NCI-H82 treated with DMSO at 0.1 percent for 48 hours (cell line): ENCODE measurements at regions not wholly inside any gene's neighbourhood (a gene's known extent, or its start where the extent isn't known, plus 50 kb on each side); places are given as distances from the start of the nearest gene placed in this dataset.

Experiments
- DNase-seq: peaks from one replicate; lab custom pipeline; 2025; ENCODE audit not compliant: unreplicated experiment; lab: John Stamatoyannopoulos, UW

- no peak for DNase-seq
Measured at GRCh38 chr7:84502239-84502638, 307.6 kb upstream of the SEMA3A start.

- peak; percentile 18 for DNase-seq
Measured at GRCh38 chr7:84497873-84498272, 303.3 kb upstream of the SEMA3A start.

GRCh38 chr7:84495128-84495527 is 300.5 kb upstream of the SEMA3A start:
- DNase-seq, result no peak

- peak; percentile 48 for DNase-seq
Measured at GRCh38 chr7:84492098-84493034, 297.8 kb upstream of the SEMA3A start.

GRCh38 chr7:84490661-84491060 is 296.1 kb upstream of the SEMA3A start:
- DNase-seq, result no peak

- no peak for DNase-seq
Measured at GRCh38 chr7:84484502-84485079, 290.0 kb upstream of the SEMA3A start.

GRCh38 chr7:84482476-84482875 is 287.9 kb upstream of the SEMA3A start:
- no peak for DNase-seq

- no peak for DNase-seq
Measured at GRCh38 chr7:84479059-84479458, 284.5 kb upstream of the SEMA3A start.

GRCh38 chr7:84477786-84478478 is 283.3 kb upstream of the SEMA3A start:
- no peak for DNase-seq

GRCh38 chr7:84474436-84474835 is 279.8 kb upstream of the SEMA3A start:
- no peak for DNase-seq

GRCh38 chr7:84471576-84471975 is 277.0 kb upstream of the SEMA3A start:
- DNase-seq, result no peak

- no peak for DNase-seq
Measured at GRCh38 chr7:84469034-84469433, 274.4 kb upstream of the SEMA3A start.

GRCh38 chr7:84462259-84462658 is 267.7 kb upstream of the SEMA3A start:
- no peak for DNase-seq

- no peak for DNase-seq
Measured at GRCh38 chr7:84461093-84461492, 266.5 kb upstream of the SEMA3A start.

- no peak for DNase-seq
Measured at GRCh38 chr7:84455788-84456187, 261.2 kb upstream of the SEMA3A start.

GRCh38 chr7:84454174-84454959 is 259.8 kb upstream of the SEMA3A start:
- DNase-seq, result no peak

- no peak for DNase-seq
Measured at GRCh38 chr7:84452618-84453017, 258.0 kb upstream of the SEMA3A start.

- no peak for DNase-seq
Measured at GRCh38 chr7:84450772-84451171, 256.2 kb upstream of the SEMA3A start.

GRCh38 chr7:84447636-84448293 is 253.2 kb upstream of the SEMA3A start:
- no peak for DNase-seq

GRCh38 chr7:84446991-84447480 is 252.4 kb upstream of the SEMA3A start:
- DNase-seq, result no peak
